Fibroblast of the conjunctiva (primary cell): ENCODE measurements at regions not wholly inside any gene's neighbourhood (a gene's known extent, or its start where the extent isn't known, plus 50 kb on each side); places are given as distances from the start of the nearest gene placed in this dataset.
"Not testable (repeated sequence)": the region's sequence is repeated elsewhere in the genome, so short reads cannot be mapped to it uniquely, and the experiment has no call there.

Source experiments
- DNase-seq: peaks from one replicate; pipeline ENCODE4 v3.0.0-alpha.2; 2010; ENCODE audit warnings: low read depth

GRCh38 chr9:18032636-18033035 lies 441.3 kb upstream of the ADAMTSL1 start:
- DNase-seq: no peak

- DNase-seq: no peak
These were observed 437.3 kb upstream of the ADAMTSL1 start for GRCh38 chr9:18036422-18037187.

GRCh38 chr9:18037981-18038380 lies 436.0 kb upstream of the ADAMTSL1 start:
- no peak for DNase-seq

- DNase-seq: no peak
These were observed 433.6 kb upstream of the ADAMTSL1 start for GRCh38 chr9:18040327-18040726.

GRCh38 chr9:18043978-18044377 lies 430.0 kb upstream of the ADAMTSL1 start:
- DNase-seq: no peak

GRCh38 chr9:18045326-18045725 lies 428.6 kb upstream of the ADAMTSL1 start:
- DNase-seq: no peak

GRCh38 chr9:18046068-18046467 lies 427.9 kb upstream of the ADAMTSL1 start:
- no peak for DNase-seq

GRCh38 chr9:18051638-18052037 lies 422.3 kb upstream of the ADAMTSL1 start:
- no peak for DNase-seq

- no peak for DNase-seq
These were observed 421.9 kb upstream of the ADAMTSL1 start for GRCh38 chr9:18052060-18052459.

GRCh38 chr9:18056269-18056992 lies 417.5 kb upstream of the ADAMTSL1 start:
- no peak for DNase-seq

- no peak for DNase-seq
These were observed 417.0 kb upstream of the ADAMTSL1 start for GRCh38 chr9:18056993-18057369.

GRCh38 chr9:18058564-18059442 lies 415.1 kb upstream of the ADAMTSL1 start:
- no peak for DNase-seq

- DNase-seq: no peak
These were observed 414.5 kb upstream of the ADAMTSL1 start for GRCh38 chr9:18059447-18059846.

GRCh38 chr9:18060269-18060934 lies 413.6 kb upstream of the ADAMTSL1 start:
- DNase-seq: no peak

GRCh38 chr9:18061332-18061731 lies 412.6 kb upstream of the ADAMTSL1 start:
- no peak for DNase-seq

- DNase-seq: no peak
These were observed 412.1 kb upstream of the ADAMTSL1 start for GRCh38 chr9:18061856-18062255.

- no peak for DNase-seq
These were observed 410.0 kb upstream of the ADAMTSL1 start for GRCh38 chr9:18063856-18064390.

- not testable (repeated sequence) for DNase-seq
These were observed 407.3 kb upstream of the ADAMTSL1 start for GRCh38 chr9:18066608-18067007.

- no peak for DNase-seq
These were observed 406.3 kb upstream of the ADAMTSL1 start for GRCh38 chr9:18067548-18068120.

- DNase-seq: no peak
These were observed 405.1 kb upstream of the ADAMTSL1 start for GRCh38 chr9:18068900-18069299.

- DNase-seq: no peak
These were observed 402.3 kb upstream of the ADAMTSL1 start for GRCh38 chr9:18071651-18072060.
